GM20431 (cell line): ENCODE measurements at regions not wholly inside any gene's neighbourhood (a gene's known extent, or its start where the extent isn't known, plus 50 kb on each side); places are given as distances from the start of the nearest gene placed in this dataset.
"Not testable (repeated sequence)": the region's sequence is repeated elsewhere in the genome, so short reads cannot be mapped to it uniquely, and the experiment has no call there.

Experiments
- in situ Hi-C: fragments of 300-500 bp; cut with MseI, MboI; formaldehyde crosslinking; loops from one replicate; pipeline ENCODE4 v1.15.0; 2020; ENCODE audit warnings: low sequenced_read_pairs; ENCODE audit not compliant: unreplicated experiment

DNA sequence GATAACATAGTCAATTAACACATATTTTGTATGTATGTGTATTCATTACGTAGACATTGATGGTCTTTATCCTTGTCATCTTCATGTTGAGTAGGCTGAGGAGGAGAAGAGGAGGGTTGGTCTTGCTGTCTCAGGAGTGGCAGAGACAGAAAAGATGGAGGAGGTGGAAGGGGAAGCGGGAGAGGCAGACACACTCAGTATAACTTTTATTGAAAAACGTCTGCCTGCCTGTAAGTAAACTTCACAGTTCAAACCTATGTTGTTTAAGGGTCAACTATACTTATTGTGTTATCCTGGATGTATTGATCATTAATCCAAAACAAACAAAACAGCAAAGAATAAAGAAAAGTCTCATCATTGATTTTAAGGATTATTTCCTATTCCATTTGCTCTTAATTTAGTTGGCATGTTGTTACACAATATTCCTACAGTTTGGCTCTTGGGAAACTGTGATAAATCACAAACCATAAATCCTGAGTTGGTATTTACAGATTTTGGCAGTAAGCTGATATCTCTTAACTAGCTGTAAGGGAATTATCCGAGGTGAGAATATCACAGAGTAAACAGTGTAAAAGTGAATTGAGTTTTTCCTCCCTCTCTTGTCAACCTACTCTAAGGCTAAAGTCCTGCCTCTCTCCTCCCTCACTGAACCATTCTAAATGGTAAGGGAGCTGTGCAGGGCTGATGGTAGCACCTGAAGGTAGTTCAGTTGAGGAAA lies 487.2 kb downstream of the SPATA31D1 start:
- in situ Hi-C loops: no loop called here

GRCh38 chr9:82480921-82481320 lies 492.3 kb downstream of the SPATA31D1 start:
- in situ Hi-C loops: no loop called here

DNA sequence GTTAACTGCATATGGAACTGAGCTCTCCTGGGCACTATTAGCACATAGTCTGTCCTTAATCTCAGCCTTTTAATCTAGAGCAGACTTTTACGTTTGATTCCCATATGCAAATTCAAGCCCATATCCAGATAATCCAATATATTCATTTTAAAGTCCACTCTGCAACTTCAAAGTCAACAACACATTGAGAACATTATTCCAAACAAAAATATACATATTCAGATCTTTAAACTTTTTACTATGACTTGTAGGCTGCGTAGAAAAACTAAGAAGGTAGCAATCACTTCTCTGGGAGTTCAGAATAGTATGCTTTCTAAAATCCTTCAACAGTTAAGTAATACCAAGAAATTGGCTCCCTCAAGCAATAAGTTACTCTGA lies 499.4 kb downstream of the SPATA31D1 start:
- in situ Hi-C loops: no loop called here

- in situ Hi-C loops: no loop called here
Measured at GRCh38 chr9:82488313-82489200, 500.0 kb downstream of the SPATA31D1 start.

- in situ Hi-C loops: no loop called here
Measured at GRCh38 chr9:82489201-82489821, 500.7 kb downstream of the SPATA31D1 start.

GRCh38 chr9:82490019-82490499 lies 501.5 kb downstream of the SPATA31D1 start:
- in situ Hi-C loops: no loop called here

GRCh38 chr9:82490821-82491220 lies 502.2 kb downstream of the SPATA31D1 start:
- in situ Hi-C loops: not testable (repeated sequence)

- in situ Hi-C loops: no loop called here
Measured at GRCh38 chr9:82491604-82492003, 503.0 kb downstream of the SPATA31D1 start.

GRCh38 chr9:82492274-82492673 lies 503.7 kb downstream of the SPATA31D1 start:
- in situ Hi-C loops: no loop called here

DNA sequence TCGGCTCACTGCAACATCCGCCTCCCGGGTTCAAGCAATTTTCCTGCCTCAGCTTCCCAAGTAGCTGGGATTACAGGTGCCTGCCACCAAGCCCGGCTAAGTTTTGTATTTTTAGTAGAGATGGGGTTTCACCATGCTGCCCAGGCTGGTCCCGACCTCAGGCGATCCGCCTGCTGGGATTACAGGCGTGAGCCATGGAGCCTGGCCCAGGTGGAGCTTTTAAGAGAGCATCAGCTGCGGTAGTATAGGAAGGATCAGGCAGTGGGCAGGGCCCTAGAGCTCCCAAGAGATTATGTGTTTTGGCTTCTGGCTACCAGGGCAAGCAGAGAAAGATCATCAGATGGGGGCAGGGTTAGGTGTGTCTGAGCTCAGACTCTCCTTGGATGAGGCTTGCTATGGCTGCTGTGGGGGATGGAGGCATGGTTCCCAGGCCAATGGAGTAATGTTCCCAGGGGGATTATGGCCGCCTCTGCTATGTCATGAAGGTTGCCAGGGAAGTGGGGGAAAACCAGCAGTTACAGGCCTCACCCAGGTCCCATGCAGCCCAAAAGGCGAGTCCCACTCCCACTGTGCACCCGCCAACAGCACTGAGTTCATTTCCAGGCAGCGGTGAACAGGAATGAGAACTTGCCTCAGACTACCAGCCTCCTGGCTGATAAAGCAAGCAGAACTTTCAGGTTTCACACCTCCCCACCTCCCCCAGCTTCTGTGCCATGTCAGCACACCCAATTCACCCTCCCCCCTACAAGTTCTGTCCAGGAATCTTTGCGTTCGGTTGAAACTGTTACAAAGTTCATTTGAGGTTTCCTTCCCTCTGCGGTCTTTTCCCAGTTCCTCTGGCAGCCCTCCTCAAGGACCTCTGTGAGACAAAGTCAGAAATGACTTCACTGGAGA lies 507.6 kb downstream of the SPATA31D1 start:
- in situ Hi-C loops: no loop called here

GRCh38 chr9:82498541-82499317 lies 510.2 kb downstream of the SPATA31D1 start:
- in situ Hi-C loops: no loop called here

DNA sequence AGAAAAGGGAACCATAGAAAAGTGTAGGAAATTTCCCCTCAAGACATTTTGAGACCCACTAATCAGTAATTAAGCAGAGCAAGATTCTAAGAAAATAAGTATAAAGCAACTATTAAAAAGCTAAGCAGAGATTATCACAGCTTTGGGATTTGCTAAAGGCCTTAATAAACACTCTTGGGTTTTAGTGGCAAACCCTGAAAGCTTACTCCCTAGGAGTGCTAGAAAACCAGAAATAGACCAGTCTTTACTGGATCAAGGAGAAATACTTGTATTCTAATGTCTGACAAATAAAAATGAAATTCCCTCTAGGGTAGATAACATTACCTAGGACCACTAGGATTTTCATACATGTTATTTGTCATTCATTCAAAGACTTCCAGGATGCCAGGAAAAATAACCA lies 510.8 kb downstream of the SPATA31D1 start:
- in situ Hi-C loops: no loop called here

DNA sequence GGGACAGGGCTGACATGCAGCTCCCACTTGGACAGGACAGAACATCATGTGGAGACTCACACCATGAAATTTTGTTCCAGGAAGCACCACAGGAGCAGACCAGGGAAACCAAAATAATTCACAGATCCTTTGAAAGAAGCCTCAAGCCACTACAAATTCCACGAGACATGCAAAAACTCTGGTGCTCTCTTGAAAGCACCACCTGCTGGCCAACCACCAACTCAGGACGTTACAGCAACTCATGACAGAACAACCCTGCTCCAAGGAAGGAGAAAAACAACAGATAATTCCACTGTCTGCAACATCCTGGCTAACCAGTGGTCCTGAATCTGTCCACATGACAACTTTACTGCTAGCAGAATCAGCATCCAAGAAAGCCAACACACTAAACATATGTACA lies 516.0 kb downstream of the SPATA31D1 start:
- in situ Hi-C loops: no loop called here

GRCh38 chr9:82511626-82512025 lies 523.1 kb downstream of the SPATA31D1 start:
- in situ Hi-C loops: no loop called here

DNA sequence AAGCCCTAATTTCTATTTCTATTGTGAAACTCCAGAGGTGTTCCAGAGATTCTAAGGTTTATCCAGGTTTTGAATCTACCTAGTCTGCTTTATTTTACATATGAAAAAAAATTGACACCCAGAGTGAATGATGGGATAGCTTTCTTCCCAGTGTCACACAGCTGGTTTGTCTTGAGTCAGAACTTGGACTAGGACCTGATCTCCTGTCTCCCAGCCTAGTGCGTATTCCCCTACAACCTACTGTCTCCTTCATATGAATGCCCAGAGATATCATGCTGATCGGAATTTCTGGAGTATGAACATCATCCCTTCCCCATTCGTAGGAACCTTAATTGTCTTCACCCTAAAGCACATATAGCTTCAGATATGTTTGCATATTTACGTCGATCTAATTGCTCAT lies 524.2 kb downstream of the SPATA31D1 start:
- in situ Hi-C loops: no loop called here

GRCh38 chr9:82513242-82513751 lies 524.7 kb downstream of the SPATA31D1 start:
- in situ Hi-C loops: no loop called here

GRCh38 chr9:82513976-82514735 lies 525.6 kb downstream of the SPATA31D1 start:
- in situ Hi-C loops: no loop called here

- in situ Hi-C loops: no loop called here
Measured at GRCh38 chr9:82518868-82519267, 530.3 kb downstream of the SPATA31D1 start.
